ENCODE measurements at regions not wholly inside any gene's neighbourhood (a gene's known extent, or its start where the extent isn't known, plus 50 kb on each side); places are given as distances from the start of the nearest gene placed in this dataset.
A peak's percentile ranks its signal among the peaks of the same experiment; 100 is the strongest.

DNA sequence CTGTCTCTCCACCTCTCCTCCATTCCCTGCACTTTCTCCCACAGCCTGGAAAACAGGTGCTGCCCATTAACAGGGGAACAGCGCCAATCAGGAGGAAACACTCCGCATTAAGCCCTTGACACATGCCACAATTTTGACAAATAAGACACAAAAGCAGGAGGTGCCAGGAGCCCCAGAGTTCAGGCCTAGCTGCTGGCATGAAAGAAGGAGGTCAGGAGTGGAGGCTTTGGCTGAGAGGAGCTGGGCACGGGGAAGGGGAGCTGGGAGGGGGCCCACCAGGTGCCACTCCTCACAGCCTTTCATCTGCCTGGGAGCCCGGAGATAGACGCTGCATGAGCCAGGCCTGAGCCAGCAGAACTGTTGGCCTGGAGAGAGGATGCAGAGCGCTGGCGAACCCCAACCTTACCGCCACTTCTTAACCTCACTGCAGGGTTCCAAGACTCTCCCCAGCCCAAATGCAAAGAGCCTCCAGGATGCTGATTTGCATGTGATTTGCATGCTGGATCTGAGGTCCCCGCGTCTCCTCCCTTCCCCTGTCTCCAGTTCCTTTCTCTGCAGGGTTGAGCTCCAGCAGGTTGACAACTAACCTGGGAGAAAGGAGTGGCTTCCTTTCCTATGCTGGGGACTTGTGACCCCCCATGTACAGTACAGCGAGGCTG, 139.8 kb upstream of the SDK2 start:
- no peak for ATAC-seq
- Histone ChIP-seq H3K4me3 (no peak overlapping the region), H3K36me3 (no peaks in the 10 kb centered on the region), H3K27me3 (peaks cover 0 to 39% (median 16%) of the 10 kb centered on the region in 7 donors), H3K9me3 (peaks cover 0 to 6% (median 0%) of the 10 kb centered on the region in 11 donors), H3K27ac (no peak overlapping the region), H3K4me1 (peaks cover 0 to 37% (median 13%) of the 10 kb centered on the region in 9 donors)
- intact Hi-C loops (cut with DNase I) = no loop called here
- no peak for DNase-seq
- TF ChIP-seq, protein P1, sequence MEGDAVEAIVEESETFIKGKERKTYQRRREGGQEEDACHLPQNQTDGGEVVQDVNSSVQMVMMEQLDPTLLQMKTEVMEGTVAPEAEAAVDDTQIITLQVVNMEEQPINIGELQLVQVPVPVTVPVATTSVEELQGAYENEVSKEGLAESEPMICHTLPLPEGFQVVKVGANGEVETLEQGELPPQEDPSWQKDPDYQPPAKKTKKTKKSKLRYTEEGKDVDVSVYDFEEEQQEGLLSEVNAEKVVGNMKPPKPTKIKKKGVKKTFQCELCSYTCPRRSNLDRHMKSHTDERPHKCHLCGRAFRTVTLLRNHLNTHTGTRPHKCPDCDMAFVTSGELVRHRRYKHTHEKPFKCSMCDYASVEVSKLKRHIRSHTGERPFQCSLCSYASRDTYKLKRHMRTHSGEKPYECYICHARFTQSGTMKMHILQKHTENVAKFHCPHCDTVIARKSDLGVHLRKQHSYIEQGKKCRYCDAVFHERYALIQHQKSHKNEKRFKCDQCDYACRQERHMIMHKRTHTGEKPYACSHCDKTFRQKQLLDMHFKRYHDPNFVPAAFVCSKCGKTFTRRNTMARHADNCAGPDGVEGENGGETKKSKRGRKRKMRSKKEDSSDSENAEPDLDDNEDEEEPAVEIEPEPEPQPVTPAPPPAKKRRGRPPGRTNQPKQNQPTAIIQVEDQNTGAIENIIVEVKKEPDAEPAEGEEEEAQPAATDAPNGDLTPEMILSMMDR (IDR thresholded peaks at IDR 0.05) = no peak
- 90 to 91% methylated on average over 11 of the region's 11 CpGs for WGBS, 2 donors

DNA sequence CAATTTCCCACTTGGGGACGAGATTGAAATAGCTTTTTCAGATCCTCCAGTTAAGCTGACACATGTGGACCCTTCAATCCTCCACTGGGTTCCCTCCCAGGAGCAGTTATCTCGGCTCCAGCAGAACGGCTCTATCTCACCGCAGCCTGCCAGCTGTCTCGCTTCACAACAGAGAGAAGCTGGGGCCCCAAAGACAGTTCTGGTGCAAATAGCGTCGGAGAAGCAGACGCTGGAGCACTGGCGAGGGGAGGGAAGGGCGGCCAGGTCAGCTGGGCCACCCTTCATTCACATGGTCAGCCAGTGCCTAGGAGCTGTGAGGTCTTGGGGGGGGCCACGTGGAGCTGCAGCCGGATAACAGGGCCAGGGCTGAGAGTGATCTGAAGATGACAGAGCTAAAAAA, 141.3 kb upstream of the SDK2 start:
- Histone ChIP-seq H3K4me3 (no peak overlapping the region), H3K36me3 (no peaks in the 10 kb centered on the region), H3K4me1 (peaks cover 0 to 37% (median 13%) of the 10 kb centered on the region in 9 donors), H3K9me3 (peaks cover 0 to 8% (median 0%) of the 10 kb centered on the region in 11 donors), H3K27ac (no peak overlapping the region), H3K27me3 (peaks cover 0 to 39% (median 16%) of the 10 kb centered on the region in 7 donors)
- intact Hi-C loops (cut with DNase I) = no loop called here
- 24 to 27% methylated on average over 12 of the region's 12 CpGs for WGBS, 2 donors
- TF ChIP-seq, protein P1 (IDR thresholded peaks at IDR 0.05) = no peak
- ATAC-seq (peak in 1 of 8 donors; percentile 13), DNase-seq (no peak)

DNA sequence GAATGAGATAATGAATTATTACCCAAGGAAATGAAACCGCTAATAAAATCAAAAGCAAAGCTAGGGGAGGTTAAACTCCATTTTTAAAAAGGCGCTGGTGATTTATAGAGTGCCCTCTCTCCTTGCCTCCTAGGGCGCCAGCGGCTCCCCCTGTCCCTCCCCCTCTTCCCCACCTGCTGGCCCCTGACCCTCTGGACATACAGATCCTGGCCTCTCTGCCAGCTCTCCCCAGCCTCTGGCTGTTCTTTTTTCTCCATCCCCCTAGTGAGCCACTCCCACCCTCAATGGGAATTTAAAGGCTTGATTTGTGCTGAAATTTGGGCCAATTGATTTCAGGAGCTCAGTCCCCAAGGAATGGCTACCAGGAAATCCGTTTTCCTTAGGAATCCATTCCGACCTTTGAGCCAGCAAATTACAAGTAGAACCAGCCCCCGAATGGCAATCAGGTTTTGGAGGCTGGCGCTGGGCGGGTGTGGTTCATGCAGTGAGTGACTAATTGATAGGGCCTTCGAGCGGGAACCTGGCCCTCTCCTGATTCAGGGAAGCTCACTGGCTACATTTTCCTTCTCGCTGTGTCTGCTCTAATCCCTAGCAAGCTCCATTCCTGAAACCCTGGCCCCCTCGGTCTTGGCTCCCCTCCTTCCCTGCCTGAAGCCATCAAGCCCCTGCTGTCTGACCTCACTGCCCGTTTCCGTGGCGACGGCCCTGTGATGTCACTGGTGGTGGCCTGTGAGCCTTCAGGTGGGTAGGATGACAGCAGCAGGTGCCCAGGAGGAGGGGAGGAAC, 141.9 kb upstream of the SDK2 start:
- no peak for DNase-seq
- Histone ChIP-seq H3K4me1 (peaks cover 0 to 37% (median 13%) of the 10 kb centered on the region in 9 donors), H3K27me3 (peaks cover 0 to 39% (median 16%) of the 10 kb centered on the region in 7 donors), H3K4me3 (no peak overlapping the region), H3K27ac (no peak overlapping the region), H3K9me3 (peaks cover 0 to 8% (median 0%) of the 10 kb centered on the region in 11 donors), H3K36me3 (no peaks in the 10 kb centered on the region)
- 59 to 68% methylated on average over 17 of the region's 17 CpGs for WGBS, 2 donors
- intact Hi-C loops (cut with DNase I) = no loop called here
- TF ChIP-seq, protein P1 (IDR thresholded peaks at IDR 0.05) = no peak
- ATAC-seq = peak in 3 of 8 donors; percentile 20 to 51 (median 39)

DNA sequence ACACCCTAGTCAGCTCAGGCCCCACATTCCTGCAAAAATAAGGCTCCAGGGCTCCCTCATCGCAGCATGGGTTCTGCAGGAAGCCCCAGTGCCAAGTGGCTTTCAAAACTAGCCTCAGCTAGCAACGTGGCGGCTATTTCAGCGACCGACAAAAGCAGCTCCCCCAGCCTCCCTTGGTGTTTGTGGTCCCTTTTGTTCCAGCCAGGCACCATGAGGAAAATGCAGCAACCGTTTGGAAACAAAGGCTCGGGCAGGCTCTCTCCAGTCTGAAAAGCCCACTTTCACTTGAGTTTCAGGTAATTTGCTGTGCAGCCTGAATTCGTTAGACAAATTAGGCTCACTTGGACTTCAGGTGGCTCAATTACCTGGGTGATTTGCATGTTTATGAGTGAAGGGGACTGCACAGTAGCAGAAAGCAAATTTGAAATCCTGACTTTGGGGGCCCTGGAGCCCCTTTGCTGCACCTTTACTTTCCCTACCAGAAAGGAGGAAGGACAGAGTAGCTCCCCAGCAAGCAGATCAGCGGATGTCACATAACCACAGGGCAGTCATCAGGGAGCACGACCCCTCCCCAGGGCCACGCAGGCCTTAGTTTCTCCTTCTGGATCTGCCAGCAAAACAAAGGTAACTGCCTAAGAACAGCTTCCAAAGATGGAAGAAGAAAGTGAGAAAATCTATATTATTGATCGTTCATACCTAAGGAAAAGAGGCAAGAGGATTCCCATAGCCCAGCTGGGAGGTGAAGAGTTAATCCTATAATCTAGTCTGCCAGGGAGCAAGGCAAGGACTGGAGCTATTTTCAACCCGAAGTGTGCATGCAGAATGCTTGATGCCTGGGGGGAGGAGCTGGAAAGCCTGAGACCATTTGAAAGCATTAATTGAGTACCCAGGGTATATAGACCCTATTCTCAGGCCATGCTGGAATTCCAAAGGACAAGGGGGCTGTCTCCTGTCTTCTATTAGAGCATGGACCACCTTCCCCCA, 143.1 kb upstream of the SDK2 start:
- peaks cover 0 to 33% (median 13%) of the 10 kb centered on the region in 9 donors for H3K4me1 ChIP-seq
- no peak overlapping the region for H3K27ac ChIP-seq
- intact Hi-C loops (cut with DNase I) = no loop called here
- 72 to 74% methylated on average over 13 of the region's 13 CpGs for WGBS, 2 donors
- no peaks in the 10 kb centered on the region for H3K36me3 ChIP-seq
- TF ChIP-seq, protein P1 (IDR thresholded peaks at IDR 0.05) = no peak
- DNase-seq (no peak), ATAC-seq (peak in 2 of 8 donors; percentile 27 to 57)
- H3K9me3 ChIP-seq = peaks cover 0 to 8% (median 0%) of the 10 kb centered on the region in 11 donors
- peaks cover 0 to 35% (median 16%) of the 10 kb centered on the region in 7 donors for H3K27me3 ChIP-seq
- no peak overlapping the region for H3K4me3 ChIP-seq
